ENCODE measurements at regions not wholly inside any gene's neighbourhood (a gene's known extent, or its start where the extent isn't known, plus 50 kb on each side); places are given as distances from the start of the nearest gene placed in this dataset.

GRCh38 chr13:21837288-21837687 is 166.4 kb downstream of the FGF9 start:
- H3K27me3 ChIP-seq = no peaks in the 10 kb centered on the region
- no peak for DNase-seq
- peaks cover 0 to 10% (median 0%) of the 10 kb centered on the region in 4 donors for H3K4me1 ChIP-seq
- H3K36me3 ChIP-seq = no peaks in the 10 kb centered on the region
- H3K27ac ChIP-seq = peak overlapping the region in 1 of 4 donors; percentile 18
- 54 to 76% methylated on average over 3 of the region's 3 CpGs for WGBS, 2 donors
- TF ChIP-seq EP300 (IDR thresholded peaks at IDR 0.05) = no peak
- TF ChIP-seq CTCF (IDR thresholded peaks at IDR 0.05) = no peak
- TF ChIP-seq POLR2AphosphoS5 (IDR thresholded peaks at IDR 0.05) = no peak
- TF ChIP-seq POLR2A (IDR thresholded peaks at IDR 0.05) = no peak
- no peak overlapping the region for H3K4me3 ChIP-seq
- no peaks in the 10 kb centered on the region for H3K9me3 ChIP-seq
- intact Hi-C loops (cut with DNase I) = no loop called here

GRCh38 chr13:21837841-21838551 is 167.1 kb downstream of the FGF9 start:
- no peak for TF ChIP-seq CTCF (IDR thresholded peaks at IDR 0.05)
- TF ChIP-seq EP300 (IDR thresholded peaks at IDR 0.05) = no peak
- TF ChIP-seq POLR2A (IDR thresholded peaks at IDR 0.05) = no peak
- no peak for TF ChIP-seq POLR2AphosphoS5 (IDR thresholded peaks at IDR 0.05)
- DNase-seq = peak; percentile 72
- no peaks in the 10 kb centered on the region for H3K27me3 ChIP-seq
- no peak overlapping the region for H3K4me3 ChIP-seq
- H3K4me1 ChIP-seq = peaks cover 0 to 10% (median 0%) of the 10 kb centered on the region in 4 donors
- peak overlapping the region in 1 of 4 donors; percentile 18 for H3K27ac ChIP-seq
- no peaks in the 10 kb centered on the region for H3K9me3 ChIP-seq
- 13 to 42% methylated on average over 11 of the region's 11 CpGs for WGBS, 2 donors
- no peaks in the 10 kb centered on the region for H3K36me3 ChIP-seq
- intact Hi-C loops (cut with DNase I) = no loop called here

GRCh38 chr13:21846605-21847004 is 175.7 kb downstream of the FGF9 start:
- H3K9me3 ChIP-seq = no peaks in the 10 kb centered on the region
- intact Hi-C loops (cut with DNase I) = no loop called here
- H3K27me3 ChIP-seq = no peaks in the 10 kb centered on the region
- no peaks in the 10 kb centered on the region for H3K36me3 ChIP-seq
- no peak overlapping the region for H3K4me3 ChIP-seq
- TF ChIP-seq POLR2AphosphoS5 (IDR thresholded peaks at IDR 0.05) = no peak
- no peak for TF ChIP-seq POLR2A (IDR thresholded peaks at IDR 0.05)
- TF ChIP-seq CTCF (IDR thresholded peaks at IDR 0.05) = no peak
- TF ChIP-seq EP300 (IDR thresholded peaks at IDR 0.05) = no peak
- no peak for DNase-seq
- 76 to 77% methylated on average over 4 of the region's 4 CpGs for WGBS, 2 donors
- H3K4me1 ChIP-seq = peaks cover 0 to 24% (median 13%) of the 10 kb centered on the region in 4 donors
- no peak overlapping the region for H3K27ac ChIP-seq

- H3K27ac ChIP-seq = peak overlapping the region in 2 of 4 donors; percentile 14 to 45
- H3K36me3 ChIP-seq = no peaks in the 10 kb centered on the region
- no peaks in the 10 kb centered on the region for H3K27me3 ChIP-seq
- DNase-seq = no peak
- WGBS, 2 donors = 23 to 38% methylated on average over 2 of the region's 2 CpGs
- TF ChIP-seq POLR2A (IDR thresholded peaks at IDR 0.05) (no peak), CTCF (IDR thresholded peaks at IDR 0.05) (peak in 3 of 4 experiments; percentile 31 to 41 (median 39)), EP300 (IDR thresholded peaks at IDR 0.05) (no peak), POLR2AphosphoS5 (IDR thresholded peaks at IDR 0.05) (no peak)
- peaks cover 0 to 33% (median 17%) of the 10 kb centered on the region in 4 donors for H3K4me1 ChIP-seq
- intact Hi-C loops (cut with DNase I) = no loop called here
- H3K4me3 ChIP-seq = no peak overlapping the region
- no peaks in the 10 kb centered on the region for H3K9me3 ChIP-seq
Measured at GRCh38 chr13:21849323-21849722, 178.4 kb downstream of the FGF9 start.
